K562 (cell line): ENCODE measurements at regions not wholly inside any gene's neighbourhood (a gene's known extent, or its start where the extent isn't known, plus 50 kb on each side); places are given as distances from the start of the nearest gene placed in this dataset.

Experiments used
- ATAC-seq: fragments of 200-7000 bp; cut with Tn5 transposase; 3 replicates; pipeline ENCODE4 v1.9.1; 2020; ENCODE audit warnings: moderate library complexity
- BruUV-seq: library from RNA; stranded (reverse); fragments of 400-500 nt; replicated peaks from 2 replicates; lab custom pipeline; 2021; lab: Mats Ljungman, UMichigan
- CTCF ChIA-PET: fragments of 300-600 bp; formaldehyde crosslinking; extraction: SDS; loops from one replicate; lab custom pipeline; 2021; ENCODE audit warnings: low intra/inter-chr PET ratio; lab: Yijun Ruan, JAX
- POLR2A ChIA-PET: fragments of 300-600, 350-650 bp; sonication (Branson Sonifier 250); formaldehyde crosslinking; extraction: SDS; loops from one replicate; lab custom pipeline; 2021; ENCODE audit warnings: antibody characterized with exemption, inconsistent platforms; lab: Yijun Ruan, JAX
- DNase-seq, 4 experiments: peaks; one replicate each; pipeline versions ENCODE4 v3.0.0 to v3.0.0-alpha.2; 2011 to 2018; ENCODE audit warnings: low spot score in 3 of 4, mixed read lengths in 3 of 4; ENCODE audit errors: extremely low read depth in 1 of 4
- FAIRE-seq: peaks from 2 replicates; lab custom pipeline; 2011; peaks lifted over from hg19 to GRCh38; lab: Jason Lieb, UNC
- H2AFZ ChIP-seq: 2 replicates; pipeline ENCODE4 v1.6.0; 2011; ENCODE audit warnings: low read depth, low read length, control low read depth, inconsistent platforms
- H3K27ac ChIP-seq: fragments of 200-600 bp; 3 replicates; pipeline ENCODE4 v1.8.0; 2011; ENCODE audit warnings: low read depth, mild to moderate bottlenecking, control low read depth, inconsistent platforms, low read length, moderate library complexity, mixed read lengths; ENCODE audit errors: extremely low read depth
- H3K27me3 ChIP-seq, 2 experiments: fragments of 300-600 bp in 1 of 2; 2 replicates in 1 of 2; 3 replicates in 1 of 2; pipeline versions ENCODE4 v1.6.0 to v1.8.0; 2011; ENCODE audit warnings: inconsistent platforms in 2 of 2, low read length in 2 of 2, mild to moderate bottlenecking in 1 of 2, mixed read lengths in 1 of 2, moderate library complexity in 1 of 2; ENCODE audit not compliant: control insufficient read depth in 2 of 2, insufficient read depth in 2 of 2
- H3K36me3 ChIP-seq: fragments of 300-600 bp; 3 replicates; pipeline ENCODE4 v1.8.0; 2011; ENCODE audit warnings: mild to moderate bottlenecking, low read length, inconsistent platforms; ENCODE audit not compliant: control insufficient read depth, insufficient read depth
- H3K4me1 ChIP-seq, 2 experiments: fragments of 200-600 bp in 1 of 2; replicated peaks in 1 of 2; 2 replicates in 1 of 2; 3 replicates in 1 of 2; pipeline versions ENCODE4 v1.5.1 to v1.8.0; 2011; ENCODE audit warnings: inconsistent platforms in 2 of 2, low read length in 2 of 2, mild to moderate bottlenecking in 1 of 2, mixed read lengths in 1 of 2, moderate library complexity in 1 of 2; ENCODE audit not compliant: control insufficient read depth in 2 of 2, insufficient read depth in 2 of 2
- H3K4me2 ChIP-seq: 2 replicates; pipeline ENCODE4 v1.6.1; 2011; ENCODE audit warnings: low read length, control low read depth, inconsistent platforms, mixed read lengths; ENCODE audit not compliant: insufficient read depth
- H3K4me3 ChIP-seq: fragments of 200-600 bp; sonication (generic), shearing (Covaris generic); 2 replicates; pipeline ENCODE4 v1.5.1; 2016; ENCODE audit warnings: control low read depth, inconsistent platforms
- H3K79me2 ChIP-seq: fragments of 200-600 bp; 3 replicates; pipeline ENCODE4 v1.8.0; 2011; ENCODE audit warnings: low read length, inconsistent platforms; ENCODE audit not compliant: control insufficient read depth, insufficient read depth
- H3K9ac ChIP-seq, 2 experiments: 2 replicates each; pipeline versions ENCODE4 v1.6.0 to v1.6.1; 2011; ENCODE audit warnings: low read depth in 2 of 2, low read length in 2 of 2, control low read depth in 1 of 2, inconsistent platforms in 1 of 2, mild to moderate bottlenecking in 1 of 2, mixed read lengths in 1 of 2; ENCODE audit not compliant: insufficient read depth in 1 of 2
- H3K9me1 ChIP-seq: one replicate; pipeline ENCODE4 v1.6.0; 2011; ENCODE audit warnings: inconsistent platforms, mild to moderate bottlenecking, low read length, moderate library complexity; ENCODE audit not compliant: control insufficient read depth, insufficient read depth
- H3K9me3 ChIP-seq: replicated peaks from 2 replicates; pipeline ENCODE4 v1.5.1; 2011; ENCODE audit warnings: low read depth, low read length, inconsistent platforms; ENCODE audit not compliant: control insufficient read depth, insufficient read depth
- H4K20me1 ChIP-seq: replicated peaks from 2 replicates; pipeline ENCODE4 v1.6.1; 2011; ENCODE audit warnings: low read length, inconsistent platforms, mixed read lengths; ENCODE audit not compliant: control insufficient read depth, insufficient read depth
- FOXA3 ChIP-seq, 2 experiments: fragments of 450-650 bp in 1 of 2; sonication (generic) in 1 of 2; formaldehyde crosslinking; IDR thresholded peaks in 1 of 2; conservative IDR thresholded peaks in 1 of 2; 2 replicates each; pipeline versions ENCODE4 v1.4.0 to v1.8.0; 2020 to 2022; ENCODE audit warnings: mild to moderate bottlenecking in 2 of 2, missing genetic modification reagents in 1 of 2
- KHSRP ChIP-seq: fragments of 450-650 bp; IDR thresholded peaks from 2 replicates; pipeline ENCODE4 v1.6.1; 2017
- NR4A1 ChIP-seq, 2 experiments: fragments of 250-450 bp in 1 of 2; fragments of 450-650 bp in 1 of 2; sonication (Bioruptor Pico) in 1 of 2; IDR thresholded peaks; 2 replicates each; pipeline versions ENCODE4 v1.4.0 to v1.6.1; 2016 to 2020; ENCODE audit warnings: mild to moderate bottlenecking in 2 of 2, missing compliant biosample characterization in 1 of 2, missing genetic modification characterization in 1 of 2, moderate library complexity in 1 of 2
- PCBP1 ChIP-seq: fragments of 200-400 bp; formaldehyde crosslinking; IDR thresholded peaks from 2 replicates; pipeline ENCODE4 v1.6.1; 2018; ENCODE audit warnings: mild to moderate bottlenecking, low read depth, low read length; ENCODE audit not compliant: poor library complexity, severe bottlenecking
- PTBP1 ChIP-seq: fragments of 200-400 bp; formaldehyde crosslinking; IDR thresholded peaks from 2 replicates; pipeline ENCODE4 v1.6.1; 2017; ENCODE audit warnings: low read depth, low read length
- SIRT6 ChIP-seq: IDR thresholded peaks from one replicate; pipeline ENCODE4 v1.6.1; 2012; ENCODE audit warnings: low read depth, mild to moderate bottlenecking, control low read depth, inconsistent platforms, low read length, moderate library complexity
- SP2 ChIP-seq: IDR thresholded peaks from 2 replicates; pipeline ENCODE4 v1.6.1; 2011; ENCODE audit warnings: mild to moderate bottlenecking, low read depth, low read length, moderate library complexity; ENCODE audit not compliant: poor library complexity, severe bottlenecking; ENCODE audit errors: extremely low read depth
- XRCC3 ChIP-seq: fragments of 450-650 bp; IDR thresholded peaks from 2 replicates; pipeline ENCODE4 v1.6.1; 2017; ENCODE audit warnings: mild to moderate bottlenecking, moderate library complexity
- ZNF23 ChIP-seq: fragments of 250-450 bp; sonication (Bioruptor Pico); IDR thresholded peaks from 2 replicates; pipeline ENCODE4 v1.4.0; 2020; ENCODE audit warnings: mild to moderate bottlenecking
- ZNF318 ChIP-seq, 2 experiments: fragments of 450-650 bp; IDR thresholded peaks; 2 replicates each; pipeline ENCODE4 v1.6.1; 2016; ENCODE audit warnings: mild to moderate bottlenecking in 2 of 2, borderline replicate concordance in 1 of 2, low read depth in 1 of 2, moderate library complexity in 1 of 2
- ZNF324 ChIP-seq: fragments of 250-450 bp; sonication (Bioruptor Pico); IDR thresholded peaks from 2 replicates; pipeline ENCODE4 v1.4.0; 2020; ENCODE audit warnings: mild to moderate bottlenecking
- ZNF512 ChIP-seq: IDR thresholded peaks from 2 replicates; pipeline ENCODE4 v1.6.1; 2016; ENCODE audit warnings: missing genetic modification characterization, missing compliant biosample characterization
- ZNF695 ChIP-seq: fragments of 450-650 bp; formaldehyde crosslinking; IDR thresholded peaks from 2 replicates; pipeline ENCODE4 v1.4.0; 2020; ENCODE audit warnings: mild to moderate bottlenecking, moderate library complexity
- WGBS: fragments of 100-300 bp; shearing (Covaris generic); methylation state at CpG from one replicate; pipeline ENCODE4 v1.1.6; 2016; ENCODE audit warnings: low coverage, mixed read lengths; ENCODE audit not compliant: insufficient coverage; ENCODE audit errors: missing lambda C conversion rate; 5-methylcytosine and 5-hydroxymethylcytosine counted together
- in situ Hi-C: fragments of 300-500 bp; cut with MboI; formaldehyde crosslinking; loops from 4 replicates; pipeline ENCODE4 v1.15.0; 2018; ENCODE audit warnings: inconsistent platforms, mixed read lengths
- intact Hi-C: fragments of 100-400 bp; cut with micrococcal nuclease; formaldehyde crosslinking; loops from 2 replicates; pipeline ENCODE4 v1.14.2; 2022

GRCh38 chr3:72055436-72055835, 270.5 kb upstream of the PROK2 start:
- no peak overlapping the region for H2AFZ ChIP-seq
- H3K9me1 ChIP-seq: no peaks in the 10 kb centered on the region
- intact Hi-C loops (no loop called here), in situ Hi-C loops (no loop called here)
- DNase-seq: no peak
- no peaks in the 10 kb centered on the region for H3K36me3 ChIP-seq
- H3K9me3 ChIP-seq: no peaks in the 10 kb centered on the region
- ChIA-PET CTCF (no interaction called here), POLR2A (no interaction called here)
- no peak for ATAC-seq
- H3K4me1 ChIP-seq: peaks cover 0 to 4% of the 10 kb centered on the region in 2 experiments; a peak in 2 of 5 replicates
- no TSS peak for BruUV-seq
- 18% methylated on average over 1 of the region's 1 CpG for WGBS
- H3K4me3 ChIP-seq: no peak overlapping the region
- H3K79me2 ChIP-seq: no peaks in the 10 kb centered on the region
- no peak overlapping the region for H3K27ac ChIP-seq
- H4K20me1 ChIP-seq: no peaks in the 10 kb centered on the region
- FAIRE-seq: no peak
- H3K27me3 ChIP-seq: no peaks in the 10 kb centered on the region
- no peak overlapping the region for H3K4me2 ChIP-seq
- no peak overlapping the region for H3K9ac ChIP-seq
- TF ChIP-seq ZNF695 (CRISPR knock-in tag) (no peak), ZNF324 (no peak), PTBP1 (no peak), NR4A1 (CRISPR knock-in tag; IDR thresholded peaks at IDR 0.05) (no peak), NR4A1 (tag; IDR thresholded peaks at IDR 0.05) (no peak), ZNF23 (CRISPR knock-in tag) (no peak), XRCC3 (no peak), KHSRP (no peak), ZNF318 (IDR thresholded peaks at IDR 0.05; ENCODE audit: borderline replicate concordance in 1 of 2, low read depth in 1 of 2) (no peak), ZNF512 (tag) (no peak), PCBP1 (no peak), FOXA3 (CRISPR knock-in tag; conservative IDR thresholded peaks at IDR 0.05 in 1 of 2, IDR thresholded peaks at IDR 0.05 in 1 of 2) (no peak), SIRT6 (no peak), SP2 (no peak)
